H1 (cell line): ENCODE measurements at regions not wholly inside any gene's neighbourhood (a gene's known extent, or its start where the extent isn't known, plus 50 kb on each side); places are given as distances from the start of the nearest gene placed in this dataset.

Experiments used
- CTCF ChIA-PET: fragments of 300-600 bp; sonication (Branson Sonifier 250); formaldehyde crosslinking; loops from one replicate; lab custom pipeline; 2021; ENCODE audit not compliant: partially characterized antibody; lab: Charles Lee
- POLR2A ChIA-PET: fragments of 300-600 bp; sonication (Branson Sonifier 250); formaldehyde crosslinking; loops from one replicate; lab custom pipeline; 2021; ENCODE audit warnings: inconsistent platforms; ENCODE audit not compliant: partially characterized antibody; lab: Charles Lee
- DNase-seq, 2 experiments: peaks; one replicate each; pipeline versions ENCODE4 v3.0.0 to v3.0.0-alpha.2; 2010 to 2022; ENCODE audit warnings: low spot score in 2 of 2, low read depth in 1 of 2, mixed read lengths in 1 of 2
- FAIRE-seq: peaks from 2 replicates; lab custom pipeline; 2011; peaks lifted over from hg19 to GRCh38; lab: Jason Lieb, UNC
- H2AFZ ChIP-seq: 2 replicates; pipeline ENCODE4 v1.8.1; 2012; ENCODE audit warnings: low read length, inconsistent platforms
- H2AK5ac ChIP-seq: 2 replicates; pipeline ENCODE4 v1.6.1; 2013; ENCODE audit warnings: low read depth, low read length
- H2BK120ac ChIP-seq: replicated peaks from 2 replicates; pipeline ENCODE3; 2013; ENCODE audit warnings: low read depth, low read length, inconsistent platforms
- H2BK12ac ChIP-seq: 2 replicates; pipeline ENCODE4 v1.6.1; 2013; ENCODE audit warnings: low read depth, low read length
- H2BK15ac ChIP-seq: 2 replicates; pipeline ENCODE4 v1.6.1; 2013; ENCODE audit warnings: low read length
- H2BK20ac ChIP-seq: 2 replicates; pipeline ENCODE4 v1.6.1; 2013; ENCODE audit warnings: low read length
- H2BK5ac ChIP-seq: 2 replicates; pipeline ENCODE4 v1.6.1; 2013; ENCODE audit warnings: low read depth, low read length
- H3K14ac ChIP-seq: 2 replicates; pipeline ENCODE4 v1.6.1; 2013; ENCODE audit warnings: inconsistent platforms; ENCODE audit not compliant: insufficient read length
- H3K18ac ChIP-seq: 2 replicates; pipeline ENCODE4 v1.6.1; 2013; ENCODE audit warnings: low read length; ENCODE audit errors: extremely low read depth
- H3K23ac ChIP-seq: 2 replicates; pipeline ENCODE4 v1.6.1; 2013; ENCODE audit warnings: inconsistent platforms; ENCODE audit not compliant: insufficient read length
- H3K23me2 ChIP-seq: 2 replicates; pipeline ENCODE4 v1.6.1; 2013; ENCODE audit warnings: low read depth, low read length
- H3K27ac ChIP-seq: 2 replicates; pipeline ENCODE4 v1.6.1; 2011; ENCODE audit warnings: low read depth, low read length, inconsistent platforms
- H3K27me3 ChIP-seq, 4 experiments: replicated peaks in 1 of 4; 1 replicate in 1 of 4; 2 replicates in 3 of 4; pipeline versions ENCODE4 v1.6.1 to v1.8.1; 2011 to 2013; ENCODE audit warnings: low read length in 3 of 4, mild to moderate bottlenecking in 3 of 4, inconsistent platforms in 2 of 4, mixed read lengths in 2 of 4, moderate library complexity in 1 of 4; ENCODE audit not compliant: control insufficient read depth in 3 of 4, insufficient read depth in 3 of 4; ENCODE audit errors: extremely low read depth in 1 of 4
- H3K36me3 ChIP-seq, 4 experiments: 2 replicates each; pipeline versions ENCODE4 v1.6.1 to v1.8.1; 2011 to 2013; ENCODE audit warnings: mild to moderate bottlenecking in 4 of 4, low read length in 3 of 4, moderate library complexity in 2 of 4, control low read depth in 1 of 4, inconsistent platforms in 1 of 4; ENCODE audit not compliant: insufficient read depth in 4 of 4, control insufficient read depth in 2 of 4
- H3K4ac ChIP-seq: replicated peaks from 2 replicates; pipeline ENCODE3; 2013; ENCODE audit warnings: low read length, low read depth, mixed read lengths, inconsistent platforms; ENCODE audit not compliant: insufficient read length
- H3K4me1 ChIP-seq, 4 experiments: replicated peaks in 1 of 4; 1 replicate in 1 of 4; 2 replicates in 3 of 4; pipeline versions ENCODE4 v1.6.1 to v1.8.1; 2011 to 2013; ENCODE audit warnings: low read length in 3 of 4, inconsistent platforms in 2 of 4, mixed read lengths in 1 of 4; ENCODE audit not compliant: insufficient read depth in 4 of 4, control insufficient read depth in 3 of 4
- H3K4me2 ChIP-seq, 2 experiments: 2 replicates each; pipeline versions ENCODE4 v1.6.1 to v1.8.1; 2011 to 2013; ENCODE audit warnings: low read depth in 2 of 2, low read length in 2 of 2, control low read depth in 1 of 2, inconsistent platforms in 1 of 2, mild to moderate bottlenecking in 1 of 2; ENCODE audit not compliant: insufficient read depth in 1 of 2
- H3K4me3 ChIP-seq, 4 experiments: fragments of 200-600, 300-600 bp in 1 of 4; sonication (generic), shearing (Covaris generic), sonication (Bioruptor Twin) in 1 of 4; 2 replicates each; pipeline versions ENCODE4 v1.5.1 to v1.8.1; 2011 to 2016; ENCODE audit warnings: low read length in 4 of 4, low read depth in 3 of 4, control low read depth in 2 of 4, inconsistent platforms in 2 of 4, mild to moderate bottlenecking in 2 of 4, mixed read lengths in 1 of 4, moderate library complexity in 1 of 4; ENCODE audit not compliant: insufficient read depth in 2 of 4; ENCODE audit errors: extremely low read depth in 1 of 4
- H3K56ac ChIP-seq: replicated peaks from 2 replicates; pipeline ENCODE3; 2013; ENCODE audit warnings: low read depth, mild to moderate bottlenecking, mixed read lengths, low read length, inconsistent platforms; ENCODE audit not compliant: insufficient read length
- H3K79me1 ChIP-seq: 2 replicates; pipeline ENCODE4 v1.6.1; 2013; ENCODE audit warnings: low read depth, low read length, control low read depth
- H3K79me2 ChIP-seq, 2 experiments: 2 replicates each; pipeline versions ENCODE4 v1.6.1 to v1.8.1; 2012 to 2013; ENCODE audit warnings: low read length in 2 of 2, mild to moderate bottlenecking in 2 of 2, inconsistent platforms in 1 of 2; ENCODE audit not compliant: insufficient read depth in 2 of 2, control insufficient read depth in 1 of 2
- H3K9ac ChIP-seq, 4 experiments: replicated peaks in 1 of 4; 1 replicate in 1 of 4; 2 replicates in 3 of 4; pipeline versions ENCODE4 v1.6.1 to v1.8.1; 2011 to 2013; ENCODE audit warnings: low read depth in 3 of 4, low read length in 3 of 4, control low read depth in 2 of 4, mild to moderate bottlenecking in 2 of 4, moderate library complexity in 2 of 4, inconsistent platforms in 1 of 4; ENCODE audit errors: extremely low read depth in 1 of 4
- H3K9me3 ChIP-seq, 2 experiments: 2 replicates each; pipeline versions ENCODE4 v1.6.1 to v1.8.1; 2012 to 2013; ENCODE audit warnings: mild to moderate bottlenecking in 2 of 2, moderate library complexity in 2 of 2, control low read depth in 1 of 2, inconsistent platforms in 1 of 2, low read depth in 1 of 2, low read length in 1 of 2, mixed read lengths in 1 of 2; ENCODE audit not compliant: insufficient read depth in 2 of 2
- H4K20me1 ChIP-seq, 2 experiments: replicated peaks in 1 of 2; 2 replicates each; pipeline versions ENCODE3 to v1.8.1; 2011 to 2013; ENCODE audit warnings: inconsistent platforms in 2 of 2, low read length in 2 of 2, mild to moderate bottlenecking in 1 of 2; ENCODE audit not compliant: insufficient read depth in 2 of 2, control insufficient read depth in 1 of 2
- H4K5ac ChIP-seq: 2 replicates; pipeline ENCODE4 v1.6.1; 2013; ENCODE audit warnings: low read length, low read depth, mixed read lengths, inconsistent platforms; ENCODE audit not compliant: insufficient read length
- H4K8ac ChIP-seq: 2 replicates; pipeline ENCODE4 v1.8.0; 2013; ENCODE audit warnings: mild to moderate bottlenecking, moderate library complexity, low read length, inconsistent platforms; ENCODE audit not compliant: insufficient read depth; ENCODE audit errors: extremely low read depth
- H4K91ac ChIP-seq: replicated peaks from 2 replicates; pipeline ENCODE3; 2013; ENCODE audit warnings: low read length, mixed read lengths, inconsistent platforms; ENCODE audit not compliant: insufficient read length
- BRCA1 ChIP-seq: IDR thresholded peaks from 2 replicates; pipeline ENCODE4 v1.6.1; 2012; ENCODE audit warnings: low read depth, low read length, improper control_type of control experiment
- CBX8 ChIP-seq: fragments of 300-800, 300-1000 bp; sonication (generic); IDR thresholded peaks from 2 replicates; pipeline ENCODE4 v1.7.1; 2016; ENCODE audit warnings: low read depth, low read length, borderline replicate concordance
- CHD2 ChIP-seq: IDR thresholded peaks from 2 replicates; pipeline ENCODE4 v1.6.1; 2012; ENCODE audit warnings: low read length, improper control_type of control experiment
- E2F6 ChIP-seq: IDR thresholded peaks from 2 replicates; pipeline ENCODE4 v1.6.1; 2012; ENCODE audit warnings: inconsistent platforms
- FOSL1 ChIP-seq: IDR thresholded peaks from 2 replicates; pipeline ENCODE4 v1.6.1; 2011; ENCODE audit warnings: mild to moderate bottlenecking, low read depth, low read length, moderate library complexity; ENCODE audit not compliant: insufficient read depth
- HDAC6 ChIP-seq: IDR thresholded peaks from one replicate; pipeline ENCODE4 v1.7.1; 2012; ENCODE audit warnings: low read depth, mild to moderate bottlenecking, inconsistent platforms, low read length, moderate library complexity
- KDM5A ChIP-seq: fragments of 200-600 bp; IDR thresholded peaks from 2 replicates; pipeline ENCODE4 v1.7.1; 2012; ENCODE audit warnings: mild to moderate bottlenecking, low read length, inconsistent platforms, mixed read lengths
- MAX ChIP-seq: IDR thresholded peaks from 2 replicates; pipeline ENCODE4 v1.6.1; 2012; ENCODE audit warnings: inconsistent platforms
- RAD21 ChIP-seq, 2 experiments: IDR thresholded peaks in 1 of 2; conservative IDR thresholded peaks in 1 of 2; 2 replicates each; pipeline ENCODE4 v1.6.1; 2011; ENCODE audit warnings: low read depth in 2 of 2, low read length in 2 of 2, improper control_type of control experiment in 1 of 2, inconsistent platforms in 1 of 2, mild to moderate bottlenecking in 1 of 2, moderate library complexity in 1 of 2
- RBBP5 ChIP-seq: IDR thresholded peaks from 2 replicates; pipeline ENCODE4 v1.7.1; 2012; ENCODE audit warnings: low read depth, mild to moderate bottlenecking, inconsistent platforms, low read length, moderate library complexity, borderline replicate concordance
- SRF ChIP-seq: IDR thresholded peaks from 2 replicates; pipeline ENCODE4 v1.6.1; 2011; ENCODE audit warnings: mild to moderate bottlenecking, low read depth, low read length, moderate library complexity
- TCF12 ChIP-seq: IDR thresholded peaks from 2 replicates; pipeline ENCODE4 v1.6.1; 2011; ENCODE audit warnings: low read depth, mild to moderate bottlenecking, low read length
- WGBS, 2 experiments: shearing (Covaris generic) in 1 of 2; methylation state at CpG; one replicate each; pipeline versions ENCODE4 v1.1.6 to v1.1.7; 2013 to 2015; ENCODE audit warnings: low lambda C conversion rate in 2 of 2, mixed read lengths in 2 of 2, inconsistent platforms in 1 of 2, low coverage in 1 of 2, missing lambda C conversion rate in 1 of 2; ENCODE audit not compliant: insufficient replicate concordance in 2 of 2, insufficient coverage in 1 of 2, insufficient read length in 1 of 2; ENCODE audit errors: extremely low coverage in 1 of 2, missing lambda C conversion rate in 1 of 2; 5-methylcytosine and 5-hydroxymethylcytosine counted together

GRCh38 chr9:82922686-82923085 is 140.3 kb downstream of the RASEF start:
- Histone ChIP-seq H2AK5ac (no peak overlapping the region), H3K9ac (no peak overlapping the region), H2BK12ac (no peak overlapping the region; the same call in 1 of the 2 replicates), H3K4me2 (no peak overlapping the region), H3K27me3 (no peaks in the 10 kb centered on the region), H4K91ac (no peak overlapping the region), H3K36me3 (no peaks in the 10 kb centered on the region; a peak in 1 of 8 replicates), H3K23ac (no peak overlapping the region), H3K23me2 (no peaks in the 10 kb centered on the region), H3K56ac (no peak overlapping the region), H2BK5ac (no peak overlapping the region), H3K4me1 (peaks cover 0 to 10% (median 6%) of the 10 kb centered on the region in 4 experiments; a peak in 2 of 7 replicates), H3K79me2 (no peaks in the 10 kb centered on the region), H2BK15ac (no peak overlapping the region), H3K9me3 (no peaks in the 10 kb centered on the region), H4K20me1 (no peaks in the 10 kb centered on the region), H3K14ac (no peak overlapping the region), H2BK120ac (no peak overlapping the region), H4K8ac (no peak overlapping the region), H3K27ac (no peak overlapping the region), H4K5ac (no peak overlapping the region), H2AFZ (no peak overlapping the region), H3K79me1 (no peaks in the 10 kb centered on the region), H3K4ac (no peak overlapping the region), H3K4me3 (no peak overlapping the region), H3K18ac (no peak overlapping the region), H2BK20ac (no peak overlapping the region)
- FAIRE-seq (no peak), DNase-seq (no peak)
- POLR2A ChIA-PET = no interaction called here
- CTCF ChIA-PET = interaction anchor here (0.7 kb wide), 1 partner anchor 62 kb away, joined by 3 read pairs; no protein-coding TSS in a partner anchor
- TF ChIP-seq CHD2 (no peak), TCF12 (no peak), MAX (no peak), HDAC6 (no peak), KDM5A (no peak), RBBP5 (no peak), BRCA1 (no peak), CBX8 (no peak), RAD21 (IDR thresholded peaks at IDR 0.05 in 1 of 2, conservative IDR thresholded peaks at IDR 0.05 in 1 of 2; ENCODE audit: low read depth in 2 of 2, low read length in 2 of 2) (no peak), SRF (no peak), FOSL1 (no peak), E2F6 (no peak)
- 95% methylated on average over 10 of the region's 10 CpGs; no CpG with 5 or more reads in 1 of the 2 experiments for WGBS, 2 experiments
